ENCODE measurements at regions not wholly inside any gene's neighbourhood (a gene's known extent, or its start where the extent isn't known, plus 50 kb on each side); places are given as distances from the start of the nearest gene placed in this dataset.

DNA sequence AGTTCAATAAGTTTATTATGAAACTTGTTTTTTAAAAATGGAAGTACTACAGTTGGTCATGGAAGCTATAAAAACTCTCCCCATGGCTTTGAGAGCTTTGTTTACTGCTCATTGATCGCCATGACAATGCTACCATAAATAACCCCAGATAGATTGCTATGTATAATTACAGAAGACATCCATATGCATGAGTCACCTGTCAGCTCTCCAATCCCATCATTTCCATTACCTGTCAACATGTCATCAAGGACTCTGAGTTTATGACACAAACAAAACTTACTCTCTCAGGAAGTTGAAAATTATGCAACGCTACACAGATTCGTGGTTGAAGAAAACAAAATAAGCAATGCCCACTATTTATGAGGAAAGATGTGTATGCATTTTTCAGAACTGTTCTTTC is 144.4 kb downstream of the SEC23A start:
- no peak for TF ChIP-seq EZH2 (IDR thresholded peaks at IDR 0.05)
- TF ChIP-seq, protein P1, sequence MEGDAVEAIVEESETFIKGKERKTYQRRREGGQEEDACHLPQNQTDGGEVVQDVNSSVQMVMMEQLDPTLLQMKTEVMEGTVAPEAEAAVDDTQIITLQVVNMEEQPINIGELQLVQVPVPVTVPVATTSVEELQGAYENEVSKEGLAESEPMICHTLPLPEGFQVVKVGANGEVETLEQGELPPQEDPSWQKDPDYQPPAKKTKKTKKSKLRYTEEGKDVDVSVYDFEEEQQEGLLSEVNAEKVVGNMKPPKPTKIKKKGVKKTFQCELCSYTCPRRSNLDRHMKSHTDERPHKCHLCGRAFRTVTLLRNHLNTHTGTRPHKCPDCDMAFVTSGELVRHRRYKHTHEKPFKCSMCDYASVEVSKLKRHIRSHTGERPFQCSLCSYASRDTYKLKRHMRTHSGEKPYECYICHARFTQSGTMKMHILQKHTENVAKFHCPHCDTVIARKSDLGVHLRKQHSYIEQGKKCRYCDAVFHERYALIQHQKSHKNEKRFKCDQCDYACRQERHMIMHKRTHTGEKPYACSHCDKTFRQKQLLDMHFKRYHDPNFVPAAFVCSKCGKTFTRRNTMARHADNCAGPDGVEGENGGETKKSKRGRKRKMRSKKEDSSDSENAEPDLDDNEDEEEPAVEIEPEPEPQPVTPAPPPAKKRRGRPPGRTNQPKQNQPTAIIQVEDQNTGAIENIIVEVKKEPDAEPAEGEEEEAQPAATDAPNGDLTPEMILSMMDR (IDR thresholded peaks at IDR 0.05), result no peak
- TF ChIP-seq EZH2phosphoT487 (IDR thresholded peaks at IDR 0.05), result no peak

Measured in neural progenitor cell (in vitro differentiated cells).